ENCODE measurements at regions not wholly inside any gene's neighbourhood (a gene's known extent, or its start where the extent isn't known, plus 50 kb on each side); places are given as distances from the start of the nearest gene placed in this dataset.

DNA sequence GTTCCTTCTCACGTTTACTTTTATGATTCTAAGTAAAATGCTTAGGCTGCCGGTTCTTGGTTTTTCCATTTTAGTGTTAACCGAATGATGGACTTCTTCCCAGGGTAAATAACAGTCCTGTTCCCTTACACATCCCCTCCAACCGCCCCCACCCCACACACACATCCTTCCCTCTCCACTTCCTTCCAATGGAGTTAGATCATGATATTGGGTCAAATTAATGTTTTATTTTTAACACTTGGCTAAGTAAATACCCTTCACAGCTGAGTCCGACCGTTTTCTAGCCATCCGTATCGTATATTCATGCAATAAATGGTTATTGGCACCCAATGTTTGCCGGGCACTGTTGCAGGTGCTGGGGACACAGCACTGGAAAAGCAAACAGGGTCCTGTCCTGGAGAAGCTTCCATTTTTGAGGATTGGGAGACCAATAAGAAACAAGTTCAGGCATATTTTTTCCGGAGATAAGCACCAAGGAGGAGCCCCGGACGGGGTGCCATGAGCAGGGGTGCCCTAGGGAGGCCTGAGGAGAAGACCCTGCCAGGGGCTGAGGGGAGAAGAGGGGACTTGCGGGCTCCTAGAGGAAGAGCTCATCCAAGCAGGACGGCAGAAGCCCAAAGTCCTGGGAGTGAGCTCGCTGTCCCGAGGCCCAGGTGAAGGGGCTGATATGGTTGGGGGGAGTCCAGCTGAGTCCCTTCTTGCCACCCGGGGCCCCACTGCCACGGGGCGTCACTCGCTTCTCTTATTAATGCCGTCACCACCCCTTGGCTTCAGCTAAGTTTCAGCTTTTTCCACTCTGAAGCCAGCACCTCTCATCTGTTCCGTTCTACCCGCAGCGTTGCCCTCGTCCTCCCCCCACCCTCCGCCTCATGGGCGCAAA, 126.0 kb upstream of the RET start:
- TF ChIP-seq, protein P1, sequence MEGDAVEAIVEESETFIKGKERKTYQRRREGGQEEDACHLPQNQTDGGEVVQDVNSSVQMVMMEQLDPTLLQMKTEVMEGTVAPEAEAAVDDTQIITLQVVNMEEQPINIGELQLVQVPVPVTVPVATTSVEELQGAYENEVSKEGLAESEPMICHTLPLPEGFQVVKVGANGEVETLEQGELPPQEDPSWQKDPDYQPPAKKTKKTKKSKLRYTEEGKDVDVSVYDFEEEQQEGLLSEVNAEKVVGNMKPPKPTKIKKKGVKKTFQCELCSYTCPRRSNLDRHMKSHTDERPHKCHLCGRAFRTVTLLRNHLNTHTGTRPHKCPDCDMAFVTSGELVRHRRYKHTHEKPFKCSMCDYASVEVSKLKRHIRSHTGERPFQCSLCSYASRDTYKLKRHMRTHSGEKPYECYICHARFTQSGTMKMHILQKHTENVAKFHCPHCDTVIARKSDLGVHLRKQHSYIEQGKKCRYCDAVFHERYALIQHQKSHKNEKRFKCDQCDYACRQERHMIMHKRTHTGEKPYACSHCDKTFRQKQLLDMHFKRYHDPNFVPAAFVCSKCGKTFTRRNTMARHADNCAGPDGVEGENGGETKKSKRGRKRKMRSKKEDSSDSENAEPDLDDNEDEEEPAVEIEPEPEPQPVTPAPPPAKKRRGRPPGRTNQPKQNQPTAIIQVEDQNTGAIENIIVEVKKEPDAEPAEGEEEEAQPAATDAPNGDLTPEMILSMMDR (IDR thresholded peaks at IDR 0.05; ENCODE audit: low read length, missing control alignments): no peak
- no peak for DNase-seq (ENCODE audit: low read depth)
- H3K4me3 ChIP-seq (replicated peaks; ENCODE audit: low read depth, low read length): no peak overlapping the region

DNA sequence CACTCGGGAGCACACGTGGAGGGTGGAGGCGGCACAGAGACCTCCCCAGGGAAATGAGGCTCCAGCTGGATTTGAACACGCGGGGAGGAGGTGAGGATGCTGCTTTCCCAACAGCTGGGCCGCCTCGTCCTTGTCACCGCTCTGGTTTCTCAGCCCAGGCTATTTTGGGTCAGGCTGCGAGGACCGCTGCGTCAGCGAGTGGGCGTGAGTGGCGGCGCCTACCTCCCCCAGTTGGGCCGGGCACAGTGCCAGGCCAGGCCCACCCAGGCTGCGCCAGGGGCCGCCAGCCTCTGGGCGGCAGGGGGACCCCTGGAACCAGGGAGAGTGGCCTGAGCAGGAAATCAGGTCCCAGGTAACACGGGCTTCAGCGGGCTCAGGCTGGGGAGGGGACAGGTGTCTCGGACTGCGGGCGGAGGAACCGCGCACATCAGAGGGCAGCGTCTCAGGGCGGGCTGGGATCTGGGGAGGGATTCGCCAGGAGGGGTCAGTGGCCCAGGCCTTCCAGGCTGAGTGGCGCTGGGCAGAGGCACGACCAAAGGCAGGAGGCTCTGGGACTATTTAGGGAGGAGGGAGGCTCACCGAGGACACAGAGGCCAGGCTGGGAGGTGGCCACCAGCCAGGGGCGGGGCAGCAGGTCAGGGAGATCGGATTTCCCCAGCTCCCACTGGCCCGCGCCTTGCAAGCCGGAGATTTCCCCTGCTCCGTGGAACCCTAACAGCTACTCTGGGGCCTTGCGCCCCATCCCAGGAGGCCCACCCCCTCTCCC, 125.2 kb upstream of the RET start:
- DNase-seq (ENCODE audit: low read depth): peak; percentile 6
- H3K4me3 ChIP-seq (replicated peaks; ENCODE audit: low read depth, low read length): no peak overlapping the region
- TF ChIP-seq, protein P1 (IDR thresholded peaks at IDR 0.05; ENCODE audit: low read length, missing control alignments): no peak

DNA sequence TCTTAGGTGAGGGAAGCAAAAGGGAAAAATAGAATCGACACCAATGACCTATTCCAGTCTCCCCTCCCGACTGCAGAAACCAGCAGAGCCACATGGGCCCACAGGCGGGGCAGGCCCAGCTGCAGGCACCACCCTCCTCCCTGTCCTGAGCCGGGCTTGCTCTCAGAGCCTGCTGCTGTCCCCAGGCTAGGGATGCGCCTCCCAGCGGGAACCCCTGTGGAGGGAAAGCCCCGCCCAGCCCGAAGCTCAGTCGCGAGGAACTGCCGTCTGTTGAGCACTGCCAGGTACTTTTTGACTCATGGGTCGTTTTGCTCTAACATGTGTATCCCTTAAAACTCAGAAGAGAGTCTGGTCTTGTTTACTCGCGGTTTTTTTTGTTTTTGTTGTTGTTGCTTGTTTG, 124.5 kb upstream of the RET start:
- TF ChIP-seq, protein P1 (IDR thresholded peaks at IDR 0.05; ENCODE audit: low read length, missing control alignments): no peak
- H3K4me3 ChIP-seq (replicated peaks; ENCODE audit: low read depth, low read length): no peak overlapping the region
- no peak for DNase-seq (ENCODE audit: low read depth)

DNA sequence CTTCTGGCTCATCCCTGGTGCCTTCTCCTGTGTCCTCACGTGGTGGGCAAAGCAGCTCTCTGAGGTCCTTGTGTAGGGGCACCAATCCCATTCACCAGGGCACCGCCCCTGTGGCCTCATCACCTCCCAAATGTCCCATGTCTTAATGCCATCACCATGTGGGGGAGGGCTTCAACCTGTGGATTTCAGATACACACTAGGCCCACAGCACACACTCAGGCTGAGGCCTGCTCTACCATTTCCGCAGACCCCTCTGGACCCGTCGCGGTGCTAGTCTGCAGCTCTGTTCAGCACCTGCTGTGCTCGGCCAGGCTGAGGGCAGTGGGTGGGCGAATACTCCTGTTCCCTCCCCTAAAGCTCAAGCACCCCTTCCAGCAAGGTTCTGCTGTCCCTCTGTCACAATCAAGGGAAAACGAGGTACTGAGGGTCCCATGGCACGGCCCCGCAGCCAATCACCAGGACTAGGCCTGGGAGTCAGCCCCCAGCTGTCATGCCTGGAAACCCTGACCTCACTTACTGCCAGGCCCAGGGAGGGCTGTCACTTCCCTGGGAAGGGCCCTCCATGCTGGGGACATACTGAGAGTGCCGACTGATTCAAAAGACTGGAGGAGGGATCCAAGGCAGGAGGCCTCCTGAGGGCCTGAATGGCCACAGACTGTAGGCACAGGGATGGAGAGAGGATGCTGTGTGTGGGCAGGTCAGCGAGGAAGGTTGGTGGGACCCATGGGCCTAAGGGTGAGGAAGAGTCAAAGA, 123.8 kb upstream of the RET start:
- DNase-seq (ENCODE audit: low read depth): no peak
- TF ChIP-seq, protein P1 (IDR thresholded peaks at IDR 0.05; ENCODE audit: low read length, missing control alignments): no peak
- no peak overlapping the region for H3K4me3 ChIP-seq (replicated peaks; ENCODE audit: low read depth, low read length)

GRCh38 chr10:42953684-42954674, 122.9 kb upstream of the RET start:
- TF ChIP-seq, protein P1 (IDR thresholded peaks at IDR 0.05; ENCODE audit: low read length, missing control alignments): no peak
- DNase-seq (ENCODE audit: low read depth): no peak

More at GRCh38 chr10:42953684-42954674, 122.9 kb upstream of the RET start:
- H3K4me3 ChIP-seq (replicated peaks; ENCODE audit: low read depth, low read length): no peak overlapping the region

Measured in fibroblast of pulmonary artery (primary cell).